Endometrium (tissue), 2 donors: ENCODE measurements at regions not wholly inside any gene's neighbourhood (a gene's known extent, or its start where the extent isn't known, plus 50 kb on each side); places are given as distances from the start of the nearest gene placed in this dataset.
"Not testable (repeated sequence)": the region's sequence is repeated elsewhere in the genome, so short reads cannot be mapped to it uniquely, and the experiment has no call there.

ENCODE experiments used
- FAIRE-seq: peaks from 2 replicates; lab custom pipeline; 2012; peaks lifted over from hg19 to GRCh38; lab: Jason Lieb, UNC
- donor health status: control.
- donor health status: control.

DNA sequence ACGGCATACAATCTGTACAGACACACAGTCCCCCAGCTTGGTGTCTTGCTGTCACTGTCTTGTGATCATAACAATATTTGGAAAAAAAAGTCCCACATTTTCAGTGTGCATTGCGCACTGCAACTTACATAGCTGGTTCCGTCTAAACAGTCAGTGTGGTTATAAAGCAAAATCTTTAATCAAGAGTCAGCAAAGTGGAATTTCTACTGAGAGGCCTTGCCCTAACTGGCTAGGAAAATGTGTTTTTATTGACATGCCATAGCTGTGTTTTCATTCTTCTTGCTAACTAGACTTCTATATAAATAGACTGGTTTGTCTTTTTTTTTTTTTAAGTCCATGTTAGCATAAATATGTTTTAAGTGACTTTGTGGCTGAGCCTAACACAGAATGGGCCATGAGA, 174.8 kb downstream of the POLR2M start:
- no peak for FAIRE-seq

DNA sequence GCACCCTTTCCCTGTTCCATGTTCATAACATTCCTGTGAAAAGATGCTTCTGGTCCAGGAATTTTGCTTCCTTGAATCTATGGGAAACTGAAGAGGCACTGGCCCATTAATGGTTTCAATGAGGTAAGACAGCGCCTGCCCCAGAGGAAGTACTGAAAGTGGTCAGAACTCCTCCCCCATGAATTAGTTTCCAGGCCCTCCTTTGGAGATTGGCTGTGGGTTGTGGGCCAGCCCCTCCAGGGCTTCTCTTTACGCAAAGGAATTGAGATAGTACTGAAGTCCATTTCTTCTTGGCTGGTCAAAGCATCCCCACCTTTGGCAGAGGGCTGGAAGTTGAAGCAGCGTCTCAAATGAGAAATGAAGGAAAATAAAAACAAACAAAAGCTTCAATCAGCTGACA, 175.5 kb downstream of the POLR2M start:
- no peak for FAIRE-seq

DNA sequence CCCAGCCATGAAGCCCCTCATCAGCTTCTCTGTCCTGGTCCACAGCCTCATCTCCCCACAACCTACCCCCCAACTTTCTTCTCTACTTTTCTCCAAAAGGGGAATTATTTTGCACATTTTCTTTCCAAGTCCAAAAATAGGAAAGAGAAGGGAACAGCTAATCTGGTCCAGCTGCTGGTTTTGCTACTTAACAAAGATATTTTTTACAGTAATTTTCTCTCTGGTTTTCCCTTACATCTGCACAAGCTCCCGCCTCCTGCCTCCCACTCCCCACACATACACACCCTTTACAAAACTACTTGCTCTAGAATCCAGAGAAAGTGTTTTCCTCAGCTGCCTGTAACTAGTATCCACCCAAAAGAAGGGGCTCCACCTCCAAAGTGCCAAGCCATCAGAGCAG, 177.2 kb downstream of the POLR2M start:
- FAIRE-seq = no peak

DNA sequence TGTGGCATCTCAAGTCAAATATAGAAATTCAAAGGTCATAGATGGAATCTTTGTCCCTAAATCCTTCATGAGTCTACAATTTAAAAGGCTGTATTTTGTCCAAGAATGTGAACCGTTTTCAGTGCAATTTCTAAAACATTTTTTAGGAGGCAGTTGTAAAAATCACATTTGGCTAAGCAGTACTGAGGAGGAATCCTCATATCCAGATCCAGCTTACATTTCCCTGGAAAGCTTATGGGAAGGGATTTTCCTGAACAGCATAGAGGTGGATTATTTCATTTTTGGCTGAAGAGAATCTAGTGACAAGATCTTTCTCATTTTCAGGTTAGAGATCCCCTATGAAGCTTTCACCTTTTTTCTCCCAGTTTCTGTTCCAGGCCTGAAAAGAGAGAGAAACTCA, 178.4 kb downstream of the POLR2M start:
- no peak for FAIRE-seq

DNA sequence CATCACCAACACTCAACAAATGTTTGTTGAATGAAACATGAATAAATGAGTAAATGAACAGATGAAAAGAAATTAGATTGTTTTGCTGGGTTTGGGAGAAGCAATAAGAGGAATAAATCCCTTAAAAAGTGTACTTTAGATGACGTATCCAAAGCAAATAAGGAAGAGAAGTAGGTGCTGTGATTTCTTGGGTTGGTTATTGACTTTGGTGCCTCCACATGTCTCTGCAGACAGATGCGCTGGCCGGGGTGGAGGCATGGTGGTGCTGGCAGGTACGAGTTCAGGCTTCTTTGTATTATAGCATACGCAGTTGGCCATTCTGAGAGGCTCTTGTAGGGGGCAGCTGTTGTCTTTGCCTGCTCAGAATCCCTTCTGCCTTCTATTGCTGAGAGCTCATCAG, 178.9 kb downstream of the POLR2M start:
- FAIRE-seq = no peak

DNA sequence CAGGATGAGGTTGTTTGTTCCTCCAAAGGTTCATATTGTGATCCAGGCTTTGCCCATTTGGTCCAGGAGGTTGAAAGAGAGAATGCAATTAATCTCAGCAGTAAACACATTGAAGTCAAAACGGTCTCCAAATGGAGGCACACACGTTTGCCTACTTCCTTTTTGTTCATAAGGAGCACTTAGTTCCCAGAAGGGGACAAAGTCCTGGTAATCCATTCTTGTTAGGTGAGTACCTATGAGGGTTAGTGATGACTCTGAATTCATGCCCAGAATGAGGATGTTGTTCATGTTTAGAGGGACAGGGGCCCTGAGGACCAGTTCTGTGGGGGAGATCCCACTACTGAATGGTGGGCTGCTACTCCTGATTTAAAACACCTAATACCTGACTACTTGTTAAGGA, 177.7 kb downstream of the ALDH1A2 start:
- FAIRE-seq = no peak

DNA sequence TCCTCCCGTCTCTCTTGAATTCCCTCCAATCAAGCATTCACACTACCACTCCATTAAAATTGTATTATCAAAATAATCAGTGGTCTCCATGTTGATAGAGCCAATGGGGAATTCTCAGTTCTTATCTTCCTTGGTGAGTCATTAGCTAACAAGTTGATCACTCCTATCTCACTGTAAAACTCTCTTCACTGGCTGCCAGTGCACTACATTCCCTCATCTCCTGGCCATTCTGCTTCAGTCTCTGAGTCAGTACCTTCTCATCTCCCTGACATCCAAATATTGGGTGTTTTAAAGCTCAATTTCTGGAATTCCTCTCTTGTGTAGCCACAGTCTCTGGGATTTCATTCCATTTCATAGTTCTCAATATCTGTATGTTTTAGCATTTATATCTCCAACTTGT, 175.2 kb downstream of the ALDH1A2 start:
- no peak for FAIRE-seq

DNA sequence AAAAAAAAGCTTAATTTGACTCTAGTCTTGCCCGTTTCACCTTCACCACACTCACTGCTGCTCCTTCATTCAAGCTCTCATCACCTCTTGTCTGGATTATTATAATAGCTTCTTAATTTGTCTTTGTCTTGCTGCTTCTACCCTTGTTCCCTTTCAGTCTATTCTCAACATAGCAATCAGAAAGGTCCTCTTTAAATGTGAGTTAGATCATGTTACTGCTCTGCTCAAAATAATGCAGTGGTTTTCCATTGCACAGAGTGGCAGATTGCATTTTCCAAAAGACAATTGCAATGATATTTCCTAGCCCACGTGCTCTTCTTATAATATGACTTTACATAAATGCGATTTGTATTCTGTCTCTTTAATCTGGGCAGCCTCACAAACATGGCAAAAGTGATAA, 174.6 kb downstream of the ALDH1A2 start:
- FAIRE-seq = no peak

DNA sequence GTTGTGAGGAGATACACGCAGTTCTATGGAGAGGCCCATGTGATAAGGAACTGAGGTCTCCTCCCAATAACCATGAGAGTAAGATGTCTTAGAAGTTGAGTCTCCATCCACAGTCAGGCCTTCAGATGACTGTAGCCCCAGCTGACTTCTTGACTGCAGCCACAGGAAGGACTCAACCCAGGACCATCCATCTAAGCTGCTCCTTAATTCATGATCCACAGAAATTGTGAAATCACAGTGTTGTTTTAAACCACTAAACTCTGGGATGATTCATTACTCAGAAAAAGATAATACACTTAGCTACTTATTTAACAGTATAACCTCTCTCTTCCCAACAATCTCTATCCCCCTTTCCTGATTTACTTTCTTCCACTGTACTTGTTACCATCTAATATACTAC, 173.3 kb downstream of the ALDH1A2 start:
- no peak for FAIRE-seq

DNA sequence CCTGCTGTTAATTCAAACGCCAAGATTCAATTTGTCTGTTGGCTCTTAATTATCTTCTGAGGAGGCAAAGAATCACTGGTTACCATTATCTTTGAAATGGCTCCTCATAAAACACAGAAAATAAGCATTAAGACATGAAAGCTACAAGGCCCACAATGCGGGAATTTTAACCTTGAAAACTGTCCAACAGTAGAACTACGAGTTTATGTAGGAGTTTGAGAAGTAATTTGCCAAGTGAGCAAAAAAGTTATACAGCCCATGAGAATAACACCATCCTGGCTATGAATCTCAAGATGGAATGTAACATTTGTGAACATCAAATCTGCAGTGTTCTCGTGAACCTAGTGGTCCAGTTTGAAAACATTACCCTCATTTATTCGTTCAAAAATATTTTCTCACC, 172.5 kb downstream of the ALDH1A2 start:
- FAIRE-seq = peak; percentile 92

DNA sequence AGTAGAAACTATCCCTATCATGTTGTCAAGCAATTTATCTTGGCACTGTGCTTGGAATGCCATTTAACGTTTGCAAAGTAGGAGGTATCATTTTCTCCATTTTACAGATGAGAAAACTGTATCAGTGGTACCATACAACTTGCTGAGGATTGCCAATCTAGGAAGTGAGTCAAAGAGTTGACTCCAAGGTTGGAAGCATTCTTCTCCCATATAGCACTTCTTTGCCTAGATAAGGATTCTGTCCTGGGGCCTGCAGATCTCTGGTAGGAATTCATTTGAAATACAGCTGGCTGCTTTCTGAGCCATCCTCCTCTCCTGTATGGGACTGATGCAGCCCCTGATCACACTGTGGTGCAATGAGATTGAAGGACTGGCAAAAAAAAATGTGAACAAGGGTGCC, 170.2 kb downstream of the ALDH1A2 start:
- FAIRE-seq = no peak

DNA sequence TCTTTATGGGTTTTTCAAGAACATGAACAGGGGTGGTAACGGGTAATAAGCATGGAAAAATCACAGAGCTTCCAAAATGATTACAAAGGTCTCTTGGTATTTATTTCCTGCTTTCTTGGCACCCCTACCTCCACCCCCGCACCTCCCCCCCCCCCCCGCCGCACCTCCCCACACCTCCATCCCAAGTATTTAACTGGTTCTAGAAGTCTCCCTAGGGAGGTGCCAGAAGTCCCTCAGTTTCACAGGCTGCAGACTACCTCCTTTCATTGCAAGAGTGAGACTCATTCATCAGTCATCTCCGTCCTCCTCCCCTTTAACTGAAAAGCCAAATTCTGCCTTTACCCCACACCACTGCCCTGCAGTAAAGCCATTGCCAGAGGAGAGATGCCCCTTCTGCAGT, 169.4 kb downstream of the ALDH1A2 start:
- FAIRE-seq = no peak

DNA sequence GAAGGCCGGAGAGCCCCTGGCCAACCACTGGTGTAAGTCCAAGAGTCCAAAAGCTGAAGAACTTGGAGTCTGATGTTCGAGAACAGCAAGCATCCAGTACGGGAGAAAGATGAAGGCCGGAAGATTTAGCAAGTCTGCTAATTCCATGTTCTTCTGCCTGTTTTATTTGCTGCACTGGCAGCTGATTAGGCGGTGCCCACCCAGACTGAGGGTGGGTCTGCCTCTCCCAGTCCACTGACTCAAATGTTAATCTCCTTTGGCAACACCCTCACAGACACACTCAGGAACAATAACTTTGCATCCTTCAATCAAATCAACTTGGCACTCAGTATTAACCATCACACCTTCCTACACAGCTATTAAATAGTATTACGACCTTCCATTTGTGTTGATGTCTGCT, 168.6 kb downstream of the ALDH1A2 start:
- not testable (repeated sequence) for FAIRE-seq

DNA sequence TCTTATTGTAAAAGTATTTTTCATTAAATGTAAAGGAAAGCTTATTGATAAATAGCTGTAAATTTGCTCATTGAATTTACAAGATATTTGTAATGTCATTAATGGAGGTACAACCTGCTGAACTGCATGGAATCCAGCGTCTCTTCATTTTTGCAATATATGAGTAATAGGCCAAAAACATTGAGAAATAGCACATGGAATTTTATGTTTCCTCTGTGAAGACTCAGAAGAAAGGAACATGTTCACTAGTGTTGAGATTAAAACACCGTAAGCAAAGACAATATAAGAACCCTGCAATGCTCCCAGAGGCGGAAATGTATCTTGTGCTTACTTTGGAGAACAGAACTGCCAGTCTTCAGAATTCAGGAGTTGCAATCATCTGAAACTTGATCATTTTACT, 167.6 kb downstream of the ALDH1A2 start:
- no peak for FAIRE-seq

DNA sequence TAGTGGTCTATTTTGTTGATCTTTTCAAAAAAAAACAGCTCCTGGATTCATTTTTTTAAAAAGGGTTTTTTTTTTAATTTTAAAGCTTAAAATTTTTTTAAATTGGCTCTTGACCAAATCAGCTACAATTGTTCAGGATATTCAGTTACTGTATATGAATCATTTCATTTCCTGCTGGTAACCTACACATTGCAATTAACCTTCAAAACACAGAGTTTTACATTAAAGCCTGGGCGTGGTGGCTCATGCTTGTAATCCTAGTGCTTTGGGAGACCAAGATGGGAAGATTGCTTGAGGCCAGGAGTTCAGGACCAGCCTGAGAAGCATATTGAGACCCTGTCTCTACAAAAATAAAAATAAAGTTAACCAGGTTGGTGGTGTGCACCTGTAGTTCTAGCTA, 163.4 kb downstream of the ALDH1A2 start:
- FAIRE-seq = no peak
